ENCODE measurements at regions not wholly inside any gene's neighbourhood (a gene's known extent, or its start where the extent isn't known, plus 50 kb on each side); places are given as distances from the start of the nearest gene placed in this dataset.
"Not testable (repeated sequence)": the region's sequence is repeated elsewhere in the genome, so short reads cannot be mapped to it uniquely, and the experiment has no call there.

- peak; percentile 11 to 81 for DNase-seq (ENCODE audit: low read depth in 2 of 2)
These were observed 116.5 kb upstream of the EEPD1 start for GRCh38 chr7:36036590-36036989.

GRCh38 chr7:36037121-36037662, 115.9 kb upstream of the EEPD1 start:
- peak; percentile 56 to 99 for DNase-seq (ENCODE audit: low read depth in 2 of 2)

DNA sequence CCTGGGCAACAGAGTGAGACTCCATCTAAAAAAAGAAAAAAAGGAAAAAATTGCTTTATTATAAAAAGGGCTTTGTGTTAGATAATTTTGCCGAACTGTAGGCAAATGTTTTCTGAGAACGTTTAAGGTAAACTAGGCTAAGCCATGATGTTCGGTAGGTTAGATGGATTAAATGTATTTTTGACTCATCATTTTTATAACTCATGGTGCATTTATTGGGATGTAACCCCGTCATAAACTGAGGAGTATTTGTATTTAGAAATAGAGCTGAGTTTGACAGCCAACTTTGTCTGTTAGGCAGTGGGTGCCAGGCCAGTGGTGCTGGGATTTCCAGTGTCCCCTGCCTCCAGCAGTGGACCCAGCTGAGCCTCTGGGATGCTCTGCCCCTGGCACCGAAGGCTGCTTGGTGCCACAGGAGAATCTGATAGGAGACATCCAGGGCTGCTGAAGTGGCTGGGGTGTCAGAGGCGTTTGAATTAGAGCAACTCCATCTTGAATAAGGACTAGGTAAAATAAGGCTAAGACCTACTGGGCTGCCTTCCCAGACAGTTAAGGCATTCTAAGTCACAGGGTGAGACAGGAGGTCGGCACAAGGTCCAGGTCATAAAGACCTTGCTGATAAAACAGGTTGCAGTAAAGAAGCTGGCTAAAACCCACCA, 114.9 kb upstream of the EEPD1 start:
- no peak for DNase-seq (ENCODE audit: low read depth in 2 of 2)

- peak; percentile 76 to 90 for DNase-seq (ENCODE audit: low read depth in 2 of 2)
These were observed 113.8 kb upstream of the EEPD1 start for GRCh38 chr7:36039243-36039642.

DNA sequence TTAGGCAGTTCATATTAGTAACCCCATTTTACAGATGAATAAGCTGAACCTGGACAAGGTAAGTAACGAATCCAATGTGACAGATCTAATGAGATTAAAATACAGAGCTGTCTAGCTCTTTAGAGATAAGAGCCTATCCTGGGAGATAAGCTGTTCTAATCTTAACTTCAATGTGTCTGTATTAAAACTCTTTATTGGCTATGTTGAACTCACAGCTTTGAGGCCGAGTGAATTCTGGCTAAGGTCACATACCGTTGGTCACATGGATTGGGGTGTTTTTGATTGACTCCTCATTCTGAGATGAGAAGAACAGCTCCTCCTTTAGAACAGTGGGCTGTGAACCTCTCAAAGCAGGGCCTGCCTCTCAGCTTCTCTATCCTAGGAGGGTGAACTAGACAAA, 113.4 kb upstream of the EEPD1 start:
- DNase-seq (ENCODE audit: low read depth in 2 of 2): peak in 1 of 2 donors; percentile 16

- DNase-seq (ENCODE audit: low read depth in 2 of 2): peak in 1 of 2 donors; percentile 52
These were observed 112.4 kb upstream of the EEPD1 start for GRCh38 chr7:36040679-36041078.

GRCh38 chr7:36044101-36044892, 108.8 kb upstream of the EEPD1 start:
- DNase-seq (ENCODE audit: low read depth in 2 of 2): peak; percentile 18 to 92

DNA sequence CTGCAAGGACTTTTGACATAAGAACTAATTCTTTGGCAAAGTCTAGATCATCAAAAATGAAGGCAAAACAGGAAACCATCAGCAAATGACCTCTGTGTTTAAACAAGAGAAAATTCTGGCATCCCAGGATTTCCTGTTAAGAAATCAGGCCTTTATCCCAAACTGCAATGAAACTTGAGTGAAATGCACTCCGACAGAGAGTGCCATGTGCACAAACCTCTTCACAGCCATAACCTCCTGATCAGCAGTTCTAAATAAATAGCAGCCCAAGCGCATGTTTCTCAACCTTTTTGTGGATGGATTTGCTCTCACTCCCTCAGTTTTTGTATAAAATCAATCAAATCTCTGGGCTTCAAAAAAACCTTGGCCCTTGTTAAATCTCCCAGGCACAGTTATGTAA, 107.7 kb upstream of the EEPD1 start:
- DNase-seq (ENCODE audit: low read depth in 2 of 2): peak in 1 of 2 donors; percentile 70

DNA sequence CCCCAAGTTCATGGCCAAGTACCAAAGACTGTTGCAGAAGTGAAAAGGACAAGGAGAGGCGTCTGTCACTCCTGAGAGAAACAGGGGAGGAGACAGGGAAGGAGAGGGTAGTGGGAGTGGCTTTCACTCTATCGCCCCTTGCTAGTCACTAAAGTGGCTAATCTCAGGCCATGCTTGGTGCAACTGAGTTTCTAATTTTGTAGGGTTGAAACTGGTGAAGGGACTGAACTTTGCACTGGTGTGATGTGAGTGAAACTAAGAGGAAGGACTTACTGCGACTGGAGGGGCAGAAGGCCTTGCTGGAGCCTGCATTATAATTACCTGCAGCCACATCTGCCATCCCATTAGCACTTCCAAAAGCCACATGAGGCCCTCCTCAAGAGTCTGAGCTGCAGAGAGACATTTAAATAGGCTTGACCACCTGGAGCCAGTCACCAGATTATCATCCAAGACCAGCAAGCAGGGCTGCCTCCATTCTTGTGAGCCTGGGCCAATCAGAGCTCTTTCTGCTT, 107.2 kb upstream of the EEPD1 start:
- DNase-seq (ENCODE audit: low read depth in 2 of 2): no peak

- no peak for DNase-seq (ENCODE audit: low read depth in 2 of 2)
These were observed 105.9 kb upstream of the EEPD1 start for GRCh38 chr7:36047091-36047658.

GRCh38 chr7:36048141-36048901, 104.7 kb upstream of the EEPD1 start:
- DNase-seq (ENCODE audit: low read depth in 2 of 2): no peak

GRCh38 chr7:36048902-36049240, 104.2 kb upstream of the EEPD1 start:
- DNase-seq (ENCODE audit: low read depth in 2 of 2): peak; percentile 19 to 71

- no peak for DNase-seq (ENCODE audit: low read depth in 2 of 2)
These were observed 101.6 kb upstream of the EEPD1 start for GRCh38 chr7:36051501-36051900.

DNA sequence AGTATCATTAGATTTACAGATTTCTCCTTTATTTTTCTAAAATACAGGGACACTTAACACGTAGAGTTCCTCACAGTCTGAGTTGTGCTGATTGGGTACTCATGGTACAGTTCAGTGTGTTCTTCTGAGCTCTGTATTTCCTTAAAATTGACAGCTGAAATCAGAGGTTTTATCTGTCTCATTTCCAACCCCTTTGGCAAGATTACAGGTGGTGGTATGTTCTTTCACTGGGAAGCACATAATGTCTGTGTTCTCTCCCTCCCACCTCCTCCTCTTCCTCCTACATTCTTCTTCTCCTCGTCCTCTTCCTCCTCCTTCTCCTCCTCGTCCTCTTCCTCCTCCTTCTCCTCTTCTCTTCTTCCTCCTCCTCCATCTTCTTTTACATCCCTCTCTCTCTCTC, 99.5 kb upstream of the EEPD1 start:
- no peak for DNase-seq (ENCODE audit: low read depth in 2 of 2)

- peak in 1 of 2 donors; percentile 21 for DNase-seq (ENCODE audit: low read depth in 2 of 2)
These were observed 98.4 kb upstream of the EEPD1 start for GRCh38 chr7:36054637-36055036.

- DNase-seq (ENCODE audit: low read depth in 2 of 2): no peak
These were observed 97.8 kb upstream of the EEPD1 start for GRCh38 chr7:36055207-36055606.

- DNase-seq (ENCODE audit: low read depth in 2 of 2): no peak
These were observed 95.7 kb upstream of the EEPD1 start for GRCh38 chr7:36057323-36057722.

DNA sequence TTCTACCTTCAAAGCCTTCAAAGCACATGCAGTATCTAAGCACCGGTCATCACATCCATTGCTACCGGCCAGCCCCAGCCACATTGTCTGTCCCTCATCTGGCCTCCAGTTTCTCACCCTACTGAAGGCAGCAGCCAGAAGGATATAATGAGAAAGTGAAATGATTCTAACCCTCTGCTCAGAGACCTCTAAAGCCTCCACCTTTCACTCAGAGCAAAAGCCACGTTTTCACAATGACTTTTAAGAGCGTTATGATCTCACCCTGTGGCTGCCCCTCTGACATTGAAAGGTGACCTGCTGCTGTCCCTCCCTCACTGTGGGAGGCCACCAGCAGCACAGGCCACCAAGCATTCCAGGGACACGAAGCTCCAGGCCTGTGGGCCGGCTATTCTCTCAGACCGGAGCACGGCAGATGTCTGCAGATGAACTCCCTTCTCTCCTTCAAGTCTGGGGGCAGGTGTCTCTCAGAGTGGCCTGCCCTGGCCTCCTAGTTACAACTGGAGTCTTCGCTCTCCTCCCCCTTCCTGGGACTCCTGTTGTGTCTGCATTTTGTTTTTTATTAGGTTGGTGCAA, 94.9 kb upstream of the EEPD1 start:
- DNase-seq (ENCODE audit: low read depth in 2 of 2): no peak

DNA sequence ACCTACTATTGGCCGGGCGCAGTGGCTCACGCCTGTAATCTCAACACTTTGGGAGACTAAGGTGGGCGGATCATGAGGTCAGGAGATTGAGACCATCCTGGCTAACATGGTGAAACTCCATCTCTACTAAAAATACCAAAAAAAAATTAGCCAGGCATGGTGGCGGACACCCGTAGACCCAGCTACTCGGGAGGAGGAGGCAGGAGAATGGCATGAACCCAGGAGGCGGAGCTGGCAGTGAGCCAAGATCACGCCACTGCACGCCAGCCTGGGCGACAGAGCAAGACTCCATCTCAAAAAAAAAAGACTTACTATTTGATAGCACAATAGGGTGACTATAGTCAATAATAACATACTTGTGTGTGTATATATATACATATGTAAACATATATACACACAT, 92.7 kb upstream of the EEPD1 start:
- not testable (repeated sequence) for DNase-seq (ENCODE audit: low read depth in 2 of 2)

GRCh38 chr7:36062154-36062815, 90.8 kb upstream of the EEPD1 start:
- DNase-seq (ENCODE audit: low read depth in 2 of 2): no peak

DNA sequence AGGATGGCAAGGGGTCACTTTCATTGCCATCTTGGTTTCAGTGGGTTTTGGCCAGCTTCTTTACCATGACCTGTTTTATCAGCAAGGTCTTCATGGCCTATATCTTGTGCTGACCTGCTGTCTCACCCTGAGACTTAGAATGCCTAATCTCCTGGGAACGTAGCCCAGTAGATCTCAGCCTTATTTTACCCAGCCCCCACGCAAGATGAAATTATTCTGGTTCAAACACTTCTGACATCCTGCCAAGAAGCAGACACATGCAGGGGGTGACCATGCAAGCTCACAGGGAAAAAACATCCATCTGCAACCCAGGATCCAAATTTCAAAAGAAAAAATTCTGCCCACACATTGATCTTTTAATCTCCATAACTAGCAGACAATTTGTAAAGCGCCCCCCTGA, 88.4 kb upstream of the EEPD1 start:
- no peak for DNase-seq (ENCODE audit: low read depth in 2 of 2)

Measured in lung microvascular endothelial cell (primary cell).